ENCODE measurements at regions not wholly inside any gene's neighbourhood (a gene's known extent, or its start where the extent isn't known, plus 50 kb on each side); places are given as distances from the start of the nearest gene placed in this dataset.

GRCh38 chr14:85198001-85198400 lies 331.9 kb upstream of the FLRT2 start:
- H3K27ac Mint-ChIP-seq: no peak overlapping the region

GRCh38 chr14:85205875-85206274 lies 324.1 kb upstream of the FLRT2 start:
- Mint-ChIP-seq H3K4me1 (ENCODE audit: low read depth) (no peaks in the 10 kb centered on the region), H3K36me3 (ENCODE audit: low read depth) (no peaks in the 10 kb centered on the region), H3K27me3 (ENCODE audit: low read depth) (no peaks in the 10 kb centered on the region), H3K9me3 (peaks cover 4% of the 10 kb centered on the region), H3K27ac (no peak overlapping the region), H3K4me3 (no peak overlapping the region)

More at GRCh38 chr14:85198001-85198400, 331.9 kb upstream of the FLRT2 start:
- Mint-ChIP-seq H3K27me3 (ENCODE audit: low read depth) (no peaks in the 10 kb centered on the region), H3K4me3 (no peak overlapping the region), H3K36me3 (ENCODE audit: low read depth) (no peaks in the 10 kb centered on the region), H3K4me1 (ENCODE audit: low read depth) (no peaks in the 10 kb centered on the region), H3K9me3 (peaks cover 14% of the 10 kb centered on the region)

- Mint-ChIP-seq H3K4me3 (no peak overlapping the region), H3K9me3 (peaks cover 10% of the 10 kb centered on the region), H3K27me3 (ENCODE audit: low read depth) (no peaks in the 10 kb centered on the region), H3K4me1 (ENCODE audit: low read depth) (no peaks in the 10 kb centered on the region), H3K27ac (no peak overlapping the region), H3K36me3 (ENCODE audit: low read depth) (no peaks in the 10 kb centered on the region)
Measured at GRCh38 chr14:85214471-85214870, 315.5 kb upstream of the FLRT2 start.

- Mint-ChIP-seq H3K9me3 (peaks cover 13% of the 10 kb centered on the region), H3K27ac (no peak overlapping the region), H3K27me3 (ENCODE audit: low read depth) (no peaks in the 10 kb centered on the region), H3K4me3 (no peak overlapping the region), H3K36me3 (ENCODE audit: low read depth) (no peaks in the 10 kb centered on the region), H3K4me1 (ENCODE audit: low read depth) (no peaks in the 10 kb centered on the region)
Measured at GRCh38 chr14:85217412-85217811, 312.5 kb upstream of the FLRT2 start.

GRCh38 chr14:85218982-85219381 lies 311.0 kb upstream of the FLRT2 start:
- H3K9me3 Mint-ChIP-seq: peaks cover 11% of the 10 kb centered on the region
- no peaks in the 10 kb centered on the region for H3K36me3 Mint-ChIP-seq (ENCODE audit: low read depth)
- H3K27me3 Mint-ChIP-seq (ENCODE audit: low read depth): no peaks in the 10 kb centered on the region
- no peak overlapping the region for H3K4me3 Mint-ChIP-seq
- H3K4me1 Mint-ChIP-seq (ENCODE audit: low read depth): no peaks in the 10 kb centered on the region
- H3K27ac Mint-ChIP-seq: no peak overlapping the region

GRCh38 chr14:85221832-85222231 lies 308.1 kb upstream of the FLRT2 start:
- Mint-ChIP-seq H3K27ac (no peak overlapping the region), H3K27me3 (ENCODE audit: low read depth) (no peaks in the 10 kb centered on the region), H3K4me1 (ENCODE audit: low read depth) (no peaks in the 10 kb centered on the region), H3K36me3 (ENCODE audit: low read depth) (no peaks in the 10 kb centered on the region), H3K4me3 (no peak overlapping the region), H3K9me3 (peaks cover 13% of the 10 kb centered on the region)

GRCh38 chr14:85222341-85222740 lies 307.6 kb upstream of the FLRT2 start:
- no peak overlapping the region for H3K4me3 Mint-ChIP-seq

GRCh38 chr14:85223667-85224066 lies 306.3 kb upstream of the FLRT2 start:
- H3K4me3 Mint-ChIP-seq: no peak overlapping the region
- no peaks in the 10 kb centered on the region for H3K27me3 Mint-ChIP-seq (ENCODE audit: low read depth)
- no peaks in the 10 kb centered on the region for H3K36me3 Mint-ChIP-seq (ENCODE audit: low read depth)
- H3K9me3 Mint-ChIP-seq: peaks cover 13% of the 10 kb centered on the region
- no peaks in the 10 kb centered on the region for H3K4me1 Mint-ChIP-seq (ENCODE audit: low read depth)
- no peak overlapping the region for H3K27ac Mint-ChIP-seq

More at GRCh38 chr14:85222341-85222740, 307.6 kb upstream of the FLRT2 start:
- Mint-ChIP-seq H3K27ac (no peak overlapping the region), H3K36me3 (ENCODE audit: low read depth) (no peaks in the 10 kb centered on the region), H3K9me3 (peaks cover 13% of the 10 kb centered on the region), H3K4me1 (ENCODE audit: low read depth) (no peaks in the 10 kb centered on the region), H3K27me3 (ENCODE audit: low read depth) (no peaks in the 10 kb centered on the region)

- Mint-ChIP-seq H3K27me3 (ENCODE audit: low read depth) (no peaks in the 10 kb centered on the region), H3K36me3 (ENCODE audit: low read depth) (no peaks in the 10 kb centered on the region), H3K27ac (no peak overlapping the region), H3K4me3 (no peak overlapping the region), H3K4me1 (ENCODE audit: low read depth) (no peaks in the 10 kb centered on the region), H3K9me3 (peaks cover 19% of the 10 kb centered on the region)
Measured at GRCh38 chr14:85224241-85224640, 305.7 kb upstream of the FLRT2 start.

- Mint-ChIP-seq H3K27ac (no peak overlapping the region), H3K9me3 (peaks cover 26% of the 10 kb centered on the region), H3K4me3 (no peak overlapping the region), H3K36me3 (ENCODE audit: low read depth) (no peaks in the 10 kb centered on the region), H3K27me3 (ENCODE audit: low read depth) (no peaks in the 10 kb centered on the region), H3K4me1 (ENCODE audit: low read depth) (no peaks in the 10 kb centered on the region)
Measured at GRCh38 chr14:85233756-85234155, 296.2 kb upstream of the FLRT2 start.

GRCh38 chr14:85234156-85235025 lies 295.6 kb upstream of the FLRT2 start:
- Mint-ChIP-seq H3K4me1 (ENCODE audit: low read depth) (no peaks in the 10 kb centered on the region), H3K36me3 (ENCODE audit: low read depth) (no peaks in the 10 kb centered on the region), H3K27ac (no peak overlapping the region)

GRCh38 chr14:85235868-85236267 lies 294.1 kb upstream of the FLRT2 start:
- no peak overlapping the region for H3K27ac Mint-ChIP-seq
- H3K4me1 Mint-ChIP-seq (ENCODE audit: low read depth): no peaks in the 10 kb centered on the region
- no peak overlapping the region for H3K4me3 Mint-ChIP-seq
- H3K36me3 Mint-ChIP-seq (ENCODE audit: low read depth): no peaks in the 10 kb centered on the region
- no peaks in the 10 kb centered on the region for H3K27me3 Mint-ChIP-seq (ENCODE audit: low read depth)
- H3K9me3 Mint-ChIP-seq: peaks cover 14% of the 10 kb centered on the region

More at GRCh38 chr14:85234156-85235025, 295.6 kb upstream of the FLRT2 start:
- Mint-ChIP-seq H3K9me3 (peaks cover 21% of the 10 kb centered on the region), H3K4me3 (no peak overlapping the region), H3K27me3 (ENCODE audit: low read depth) (no peaks in the 10 kb centered on the region)

- H3K27ac Mint-ChIP-seq: no peak overlapping the region
- no peaks in the 10 kb centered on the region for H3K27me3 Mint-ChIP-seq (ENCODE audit: low read depth)
- H3K36me3 Mint-ChIP-seq (ENCODE audit: low read depth): no peaks in the 10 kb centered on the region
- no peaks in the 10 kb centered on the region for H3K4me1 Mint-ChIP-seq (ENCODE audit: low read depth)
- peaks cover 12% of the 10 kb centered on the region for H3K9me3 Mint-ChIP-seq
- no peak overlapping the region for H3K4me3 Mint-ChIP-seq
Measured at GRCh38 chr14:85236296-85236695, 293.6 kb upstream of the FLRT2 start.

- Mint-ChIP-seq H3K27ac (no peak overlapping the region), H3K4me1 (ENCODE audit: low read depth) (no peaks in the 10 kb centered on the region), H3K27me3 (ENCODE audit: low read depth) (no peaks in the 10 kb centered on the region), H3K9me3 (no peaks in the 10 kb centered on the region), H3K4me3 (no peak overlapping the region), H3K36me3 (ENCODE audit: low read depth) (no peaks in the 10 kb centered on the region)
Measured at GRCh38 chr14:85239791-85240190, 290.2 kb upstream of the FLRT2 start.

- H3K4me3 Mint-ChIP-seq: no peak overlapping the region
- H3K36me3 Mint-ChIP-seq (ENCODE audit: low read depth): no peaks in the 10 kb centered on the region
- H3K27ac Mint-ChIP-seq: no peak overlapping the region
- H3K27me3 Mint-ChIP-seq (ENCODE audit: low read depth): no peaks in the 10 kb centered on the region
- no peaks in the 10 kb centered on the region for H3K9me3 Mint-ChIP-seq
- H3K4me1 Mint-ChIP-seq (ENCODE audit: low read depth): no peaks in the 10 kb centered on the region
Measured at GRCh38 chr14:85241022-85241855, 288.7 kb upstream of the FLRT2 start.
